ENCODE measurements at regions not wholly inside any gene's neighbourhood (a gene's known extent, or its start where the extent isn't known, plus 50 kb on each side); places are given as distances from the start of the nearest gene placed in this dataset.

DNA sequence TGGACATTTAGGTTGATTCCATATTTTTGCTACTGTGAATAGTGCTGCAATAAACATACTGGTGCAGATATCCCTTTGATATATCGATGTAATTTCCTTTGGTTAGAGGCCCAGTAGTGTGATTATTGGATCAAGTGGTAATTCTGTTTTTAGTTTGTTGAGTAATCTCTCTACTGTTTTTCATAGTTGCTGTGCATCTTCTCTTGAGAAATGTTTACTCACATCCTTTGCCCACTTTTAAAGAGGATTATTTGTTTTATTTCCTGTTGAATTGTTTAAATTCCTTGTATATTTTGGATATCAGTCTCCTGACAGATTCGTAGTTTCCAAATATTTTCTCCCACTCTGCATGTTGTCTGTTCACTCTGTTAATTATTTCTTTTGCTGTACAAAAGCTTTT, 352.6 kb upstream of the TARS1 start:
- H3K27me3 ChIP-seq (ENCODE audit: insufficient read depth, low read depth, low read length): no peaks in the 10 kb centered on the region
- H3K4me2 ChIP-seq (ENCODE audit: low read length): no peak overlapping the region
- H3K9ac ChIP-seq (ENCODE audit: low read length): no peak overlapping the region
- no peaks in the 10 kb centered on the region for H3K79me2 ChIP-seq (replicated peaks; ENCODE audit: insufficient read depth, low read length)
- TF ChIP-seq RAD21 (conservative IDR thresholded peaks at IDR 0.05) (no peak), SMC3 (conservative IDR thresholded peaks at IDR 0.05; ENCODE audit: poor library complexity) (no peak), EP300 (conservative IDR thresholded peaks at IDR 0.05; ENCODE audit: poor library complexity, severe bottlenecking) (no peak), MXI1 (conservative IDR thresholded peaks at IDR 0.05; ENCODE audit: poor library complexity, severe bottlenecking) (no peak), TAF1 (IDR thresholded peaks at IDR 0.05; ENCODE audit: low read depth) (no peak), EZH2 (IDR thresholded peaks at IDR 0.05; ENCODE audit: borderline replicate concordance, insufficient read depth, low read length, poor library complexity, severe bottlenecking) (no peak)
- TF ChIP-seq, protein P1, sequence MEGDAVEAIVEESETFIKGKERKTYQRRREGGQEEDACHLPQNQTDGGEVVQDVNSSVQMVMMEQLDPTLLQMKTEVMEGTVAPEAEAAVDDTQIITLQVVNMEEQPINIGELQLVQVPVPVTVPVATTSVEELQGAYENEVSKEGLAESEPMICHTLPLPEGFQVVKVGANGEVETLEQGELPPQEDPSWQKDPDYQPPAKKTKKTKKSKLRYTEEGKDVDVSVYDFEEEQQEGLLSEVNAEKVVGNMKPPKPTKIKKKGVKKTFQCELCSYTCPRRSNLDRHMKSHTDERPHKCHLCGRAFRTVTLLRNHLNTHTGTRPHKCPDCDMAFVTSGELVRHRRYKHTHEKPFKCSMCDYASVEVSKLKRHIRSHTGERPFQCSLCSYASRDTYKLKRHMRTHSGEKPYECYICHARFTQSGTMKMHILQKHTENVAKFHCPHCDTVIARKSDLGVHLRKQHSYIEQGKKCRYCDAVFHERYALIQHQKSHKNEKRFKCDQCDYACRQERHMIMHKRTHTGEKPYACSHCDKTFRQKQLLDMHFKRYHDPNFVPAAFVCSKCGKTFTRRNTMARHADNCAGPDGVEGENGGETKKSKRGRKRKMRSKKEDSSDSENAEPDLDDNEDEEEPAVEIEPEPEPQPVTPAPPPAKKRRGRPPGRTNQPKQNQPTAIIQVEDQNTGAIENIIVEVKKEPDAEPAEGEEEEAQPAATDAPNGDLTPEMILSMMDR (IDR thresholded peaks at IDR 0.05; ENCODE audit: poor library complexity, severe bottlenecking): no peak
- TF ChIP-seq, protein P2, sequence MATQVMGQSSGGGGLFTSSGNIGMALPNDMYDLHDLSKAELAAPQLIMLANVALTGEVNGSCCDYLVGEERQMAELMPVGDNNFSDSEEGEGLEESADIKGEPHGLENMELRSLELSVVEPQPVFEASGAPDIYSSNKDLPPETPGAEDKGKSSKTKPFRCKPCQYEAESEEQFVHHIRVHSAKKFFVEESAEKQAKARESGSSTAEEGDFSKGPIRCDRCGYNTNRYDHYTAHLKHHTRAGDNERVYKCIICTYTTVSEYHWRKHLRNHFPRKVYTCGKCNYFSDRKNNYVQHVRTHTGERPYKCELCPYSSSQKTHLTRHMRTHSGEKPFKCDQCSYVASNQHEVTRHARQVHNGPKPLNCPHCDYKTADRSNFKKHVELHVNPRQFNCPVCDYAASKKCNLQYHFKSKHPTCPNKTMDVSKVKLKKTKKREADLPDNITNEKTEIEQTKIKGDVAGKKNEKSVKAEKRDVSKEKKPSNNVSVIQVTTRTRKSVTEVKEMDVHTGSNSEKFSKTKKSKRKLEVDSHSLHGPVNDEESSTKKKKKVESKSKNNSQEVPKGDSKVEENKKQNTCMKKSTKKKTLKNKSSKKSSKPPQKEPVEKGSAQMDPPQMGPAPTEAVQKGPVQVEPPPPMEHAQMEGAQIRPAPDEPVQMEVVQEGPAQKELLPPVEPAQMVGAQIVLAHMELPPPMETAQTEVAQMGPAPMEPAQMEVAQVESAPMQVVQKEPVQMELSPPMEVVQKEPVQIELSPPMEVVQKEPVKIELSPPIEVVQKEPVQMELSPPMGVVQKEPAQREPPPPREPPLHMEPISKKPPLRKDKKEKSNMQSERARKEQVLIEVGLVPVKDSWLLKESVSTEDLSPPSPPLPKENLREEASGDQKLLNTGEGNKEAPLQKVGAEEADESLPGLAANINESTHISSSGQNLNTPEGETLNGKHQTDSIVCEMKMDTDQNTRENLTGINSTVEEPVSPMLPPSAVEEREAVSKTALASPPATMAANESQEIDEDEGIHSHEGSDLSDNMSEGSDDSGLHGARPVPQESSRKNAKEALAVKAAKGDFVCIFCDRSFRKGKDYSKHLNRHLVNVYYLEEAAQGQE (IDR thresholded peaks at IDR 0.05; ENCODE audit: borderline replicate concordance): no peak
- no peaks in the 10 kb centered on the region for H3K9me2 ChIP-seq (ENCODE audit: insufficient read depth, low read length)
- H3F3A ChIP-seq (ENCODE audit: insufficient read depth, low read length, poor library complexity, severe bottlenecking): no peaks in the 10 kb centered on the region
- H4K20me1 ChIP-seq (ENCODE audit: insufficient read depth): no peaks in the 10 kb centered on the region
- no peak overlapping the region for H3K4me3 ChIP-seq (ENCODE audit: low read length)
- H2AFZ ChIP-seq (ENCODE audit: low read depth, low read length): no peak overlapping the region
- no peaks in the 10 kb centered on the region for H3K36me3 ChIP-seq (ENCODE audit: insufficient read depth, low read length)
- no peaks in the 10 kb centered on the region for H3K9me3 ChIP-seq (ENCODE audit: low read length)
- H3K27ac ChIP-seq (ENCODE audit: low read length): no peak overlapping the region

DNA sequence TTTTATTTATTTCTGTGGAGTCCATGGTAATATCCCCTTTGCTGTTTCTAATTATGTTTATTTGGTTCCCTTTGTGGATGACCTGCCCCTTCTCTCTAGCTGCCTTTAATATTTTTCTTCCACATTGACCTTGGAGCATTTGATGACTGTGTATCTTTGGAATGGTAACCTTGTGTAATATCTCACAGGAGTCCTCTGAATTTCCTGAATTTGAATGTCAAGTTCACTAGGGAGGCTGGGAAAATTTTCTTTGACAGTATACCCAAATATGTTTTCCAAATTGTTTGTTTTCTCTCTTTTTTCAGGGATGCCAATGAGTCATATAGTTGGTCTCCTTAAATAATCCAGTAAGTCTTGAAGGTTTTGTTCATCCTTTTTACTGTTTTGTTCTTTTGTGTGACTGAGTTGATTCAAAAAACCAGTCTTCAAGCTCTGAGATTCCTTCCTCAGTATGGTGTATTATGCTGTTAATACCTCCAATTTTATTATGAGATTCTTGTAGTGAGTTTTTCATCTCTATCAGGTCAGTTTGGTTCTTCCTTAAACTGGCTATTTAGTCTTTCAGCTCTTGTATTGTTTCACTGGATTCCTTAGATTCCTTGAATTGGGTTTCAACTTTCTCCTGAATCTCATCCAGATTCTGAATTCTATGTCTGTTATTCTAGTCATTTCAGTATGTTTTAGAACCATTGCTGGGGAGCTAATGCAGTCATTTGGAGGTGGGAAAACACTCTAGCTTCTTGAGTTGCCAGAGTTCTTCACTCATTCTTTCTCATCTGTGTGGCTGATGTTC, 349.0 kb upstream of the TARS1 start:
- Histone ChIP-seq H3K27ac (ENCODE audit: low read length) (no peak overlapping the region), H3K4me2 (ENCODE audit: low read length) (no peak overlapping the region), H3K9me3 (ENCODE audit: low read length) (no peaks in the 10 kb centered on the region), H3K27me3 (ENCODE audit: insufficient read depth, low read depth, low read length) (no peaks in the 10 kb centered on the region), H3F3A (ENCODE audit: insufficient read depth, low read length, poor library complexity, severe bottlenecking) (no peaks in the 10 kb centered on the region), H3K9me2 (ENCODE audit: insufficient read depth, low read length) (no peaks in the 10 kb centered on the region), H3K4me3 (ENCODE audit: low read length) (no peak overlapping the region), H2AFZ (ENCODE audit: low read depth, low read length) (no peak overlapping the region), H4K20me1 (ENCODE audit: insufficient read depth) (no peaks in the 10 kb centered on the region), H3K9ac (ENCODE audit: low read length) (no peak overlapping the region), H3K36me3 (ENCODE audit: insufficient read depth, low read length) (no peaks in the 10 kb centered on the region), H3K79me2 (replicated peaks; ENCODE audit: insufficient read depth, low read length) (no peaks in the 10 kb centered on the region)
- TF ChIP-seq POLR2AphosphoS5 (IDR thresholded peaks at IDR 0.05): no peak
- TF ChIP-seq, protein P2 (IDR thresholded peaks at IDR 0.05; ENCODE audit: borderline replicate concordance): no peak
- TF ChIP-seq, protein P1 (IDR thresholded peaks at IDR 0.05; ENCODE audit: poor library complexity, severe bottlenecking): no peak
- TF ChIP-seq MXI1 (conservative IDR thresholded peaks at IDR 0.05; ENCODE audit: poor library complexity, severe bottlenecking): no peak
- no peak for TF ChIP-seq EP300 (conservative IDR thresholded peaks at IDR 0.05; ENCODE audit: poor library complexity, severe bottlenecking)
- TF ChIP-seq EZH2 (IDR thresholded peaks at IDR 0.05; ENCODE audit: borderline replicate concordance, insufficient read depth, low read length, poor library complexity, severe bottlenecking): no peak
- no peak for TF ChIP-seq RAD21 (conservative IDR thresholded peaks at IDR 0.05)
- TF ChIP-seq TAF1 (IDR thresholded peaks at IDR 0.05; ENCODE audit: low read depth): no peak
- no peak for TF ChIP-seq SMC3 (conservative IDR thresholded peaks at IDR 0.05; ENCODE audit: poor library complexity)

All from neural cell (in vitro differentiated cells).